ENCODE measurements at regions not wholly inside any gene's neighbourhood (a gene's known extent, or its start where the extent isn't known, plus 50 kb on each side); places are given as distances from the start of the nearest gene placed in this dataset.

DNA sequence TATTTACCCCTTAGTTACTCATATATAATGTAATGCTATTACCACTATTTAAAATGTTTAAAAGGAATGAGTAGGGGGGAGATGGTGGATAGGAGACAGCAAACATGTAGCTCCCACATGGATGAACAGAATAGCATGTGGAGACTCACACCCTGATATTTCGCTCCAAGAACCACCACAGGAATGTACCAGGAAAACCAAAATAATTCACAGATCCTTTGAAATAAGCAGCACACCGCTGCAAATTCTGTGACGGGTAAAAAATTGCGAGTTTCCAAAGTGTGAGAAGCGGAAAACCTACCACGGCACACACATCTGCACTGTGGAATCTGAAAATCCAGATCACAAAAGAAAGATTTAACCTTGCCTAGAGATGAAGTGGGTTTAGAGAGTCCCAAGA, 428.2 kb downstream of the TLL1 start:
- H2BK120ac ChIP-seq (ENCODE audit: low read depth, low read length, poor library complexity, severe bottlenecking), result no peak overlapping the region
- no peak overlapping the region for H3K4me2 ChIP-seq (ENCODE audit: insufficient read depth, insufficient read length, low read length)
- no peaks in the 10 kb centered on the region for H4K20me1 ChIP-seq (ENCODE audit: control insufficient read depth, insufficient read depth, insufficient read length)
- H3T11ph ChIP-seq (ENCODE audit: low read length), result no peak overlapping the region
- H4K91ac ChIP-seq (ENCODE audit: insufficient read length, low read depth, low read length), result no peak overlapping the region
- no peak overlapping the region for H2AFZ ChIP-seq (ENCODE audit: low read length)
- H3K27me3 Mint-ChIP-seq (ENCODE audit: low read depth), result no peaks in the 10 kb centered on the region
- no peak overlapping the region for H3K18ac ChIP-seq (ENCODE audit: insufficient read length, low read depth, low read length)
- TF ChIP-seq, protein P1, sequence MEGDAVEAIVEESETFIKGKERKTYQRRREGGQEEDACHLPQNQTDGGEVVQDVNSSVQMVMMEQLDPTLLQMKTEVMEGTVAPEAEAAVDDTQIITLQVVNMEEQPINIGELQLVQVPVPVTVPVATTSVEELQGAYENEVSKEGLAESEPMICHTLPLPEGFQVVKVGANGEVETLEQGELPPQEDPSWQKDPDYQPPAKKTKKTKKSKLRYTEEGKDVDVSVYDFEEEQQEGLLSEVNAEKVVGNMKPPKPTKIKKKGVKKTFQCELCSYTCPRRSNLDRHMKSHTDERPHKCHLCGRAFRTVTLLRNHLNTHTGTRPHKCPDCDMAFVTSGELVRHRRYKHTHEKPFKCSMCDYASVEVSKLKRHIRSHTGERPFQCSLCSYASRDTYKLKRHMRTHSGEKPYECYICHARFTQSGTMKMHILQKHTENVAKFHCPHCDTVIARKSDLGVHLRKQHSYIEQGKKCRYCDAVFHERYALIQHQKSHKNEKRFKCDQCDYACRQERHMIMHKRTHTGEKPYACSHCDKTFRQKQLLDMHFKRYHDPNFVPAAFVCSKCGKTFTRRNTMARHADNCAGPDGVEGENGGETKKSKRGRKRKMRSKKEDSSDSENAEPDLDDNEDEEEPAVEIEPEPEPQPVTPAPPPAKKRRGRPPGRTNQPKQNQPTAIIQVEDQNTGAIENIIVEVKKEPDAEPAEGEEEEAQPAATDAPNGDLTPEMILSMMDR (conservative IDR thresholded peaks at IDR 0.05), result no peak
- H2BK15ac ChIP-seq (ENCODE audit: low read depth, low read length), result no peak overlapping the region
- H3K4me3 Mint-ChIP-seq, result no peak overlapping the region
- H2BK20ac ChIP-seq (ENCODE audit: low read depth, low read length, poor library complexity, severe bottlenecking), result no peak overlapping the region
- no peaks in the 10 kb centered on the region for H3K4me1 Mint-ChIP-seq
- no peaks in the 10 kb centered on the region for H3K4me1 ChIP-seq (ENCODE audit: insufficient read depth, low read length)
- no peak overlapping the region for H3K4ac ChIP-seq (ENCODE audit: low read depth, low read length)
- no peak overlapping the region for H3K27ac Mint-ChIP-seq
- H2BK5ac ChIP-seq (ENCODE audit: insufficient read length, low read length), result no peak overlapping the region
- no CpG with 5 or more reads among the region's 6 CpGs for WGBS (ENCODE audit: extremely low coverage, insufficient read length, low lambda C conversion rate)
- H3K27ac ChIP-seq (ENCODE audit: insufficient read length, low read depth, low read length), result no peak overlapping the region
- no peaks in the 10 kb centered on the region for H3K79me1 ChIP-seq (ENCODE audit: insufficient read depth, low read depth, low read length, poor library complexity, severe bottlenecking)
- H3K9me3 Mint-ChIP-seq, result peaks cover 3 to 6% of the 10 kb centered on the region in 2 experiments; a peak in 3 of 5 replicates
- H4K8ac ChIP-seq (replicated peaks; ENCODE audit: insufficient read length, low read depth, low read length), result no peak overlapping the region
- no peaks in the 10 kb centered on the region for H3K27me3 ChIP-seq (ENCODE audit: insufficient read depth, low read length)
- H2AK5ac ChIP-seq (ENCODE audit: insufficient read length, low read length), result no peak overlapping the region
- H3K9me3 ChIP-seq (ENCODE audit: control insufficient read depth, low read depth, low read length), result no peaks in the 10 kb centered on the region
- H2BK12ac ChIP-seq (ENCODE audit: insufficient read length, low read depth, low read length), result no peak overlapping the region
- no peaks in the 10 kb centered on the region for H3K23me2 ChIP-seq (ENCODE audit: insufficient read length, low read depth, low read length, poor library complexity, severe bottlenecking)
- H3K36me3 Mint-ChIP-seq (ENCODE audit: insufficient read depth in 1 of 3, low read depth in 3 of 3), result peaks cover 0 to 4% (median 0%) of the 10 kb centered on the region in 3 experiments; a peak in 2 of 7 replicates
- H3K56ac ChIP-seq (ENCODE audit: insufficient read length, low read depth, low read length), result no peak overlapping the region
- H3K9ac ChIP-seq (ENCODE audit: extremely low read depth, insufficient read length, low read length), result no peak overlapping the region
- DNase-seq, result no peak
- no peaks in the 10 kb centered on the region for H3K79me2 ChIP-seq (ENCODE audit: insufficient read depth, low read length)
- H3K14ac ChIP-seq (ENCODE audit: insufficient read depth, low read length), result no peak overlapping the region
- H3K23ac ChIP-seq (ENCODE audit: insufficient read length, low read depth, low read length), result no peak overlapping the region
- H4K5ac ChIP-seq (ENCODE audit: insufficient read length, low read depth, low read length), result no peak overlapping the region
